Adrenal gland (tissue), 5 donors: ENCODE measurements at regions not wholly inside any gene's neighbourhood (a gene's known extent, or its start where the extent isn't known, plus 50 kb on each side); places are given as distances from the start of the nearest gene placed in this dataset.

Experiments used
- CTCF ChIP-seq, 6 experiments: fragments of 450-650 bp in 4 of 6; fragments of 200-600 bp in 2 of 6; sonication (generic) in 1 of 6; IDR thresholded peaks; 1 replicate in 5 of 6; 2 replicates in 1 of 6; pipeline versions ENCODE4 v1.5.1 to v1.8.0; 2016 to 2021; ENCODE audit warnings: antibody characterized with exemption in 6 of 6, mild to moderate bottlenecking in 2 of 6, moderate library complexity in 1 of 6
- POLR2A ChIP-seq, 2 donors: fragments of 450-650 bp; IDR thresholded peaks; one replicate each; pipeline ENCODE4 v1.6.1; 2017; ENCODE audit warnings: antibody characterized with exemption in 2 of 2, mild to moderate bottlenecking in 2 of 2, moderate library complexity in 1 of 2
- donor health status: DM: no; HTN: no; CAD: no.

- TF ChIP-seq CTCF (IDR thresholded peaks at IDR 0.05) (no peak), POLR2A (IDR thresholded peaks at IDR 0.05) (no peak)
Observed at GRCh38 chr2:183543222-183543621, 419.0 kb downstream of the NUP35 start.
